Urinary bladder (tissue), 3 donors: ENCODE measurements at regions not wholly inside any gene's neighbourhood (a gene's known extent, or its start where the extent isn't known, plus 50 kb on each side); places are given as distances from the start of the nearest gene placed in this dataset.

Experiments used
- DNase-seq: peaks from one replicate; pipeline ENCODE4 v3.0.0-alpha.2; 2015; ENCODE audit errors: extremely low spot score
- H3K27ac ChIP-seq: one replicate; pipeline ENCODE4 v1.5.1; 2013; ENCODE audit warnings: low read depth, mild to moderate bottlenecking, moderate library complexity
- H3K36me3 ChIP-seq: one replicate; pipeline ENCODE4 v1.6.1; 2013; ENCODE audit warnings: mild to moderate bottlenecking, moderate library complexity; ENCODE audit not compliant: insufficient read depth
- H3K4me1 ChIP-seq: one replicate; pipeline ENCODE4 v1.6.1; 2013; ENCODE audit warnings: mild to moderate bottlenecking, moderate library complexity; ENCODE audit not compliant: insufficient read depth
- H3K4me3 ChIP-seq: one replicate; pipeline ENCODE4 v1.5.1; 2013; ENCODE audit warnings: low read depth, low read length
- WGBS: extraction: QIAGEN DNeasy Blood & Tissue Kit; methylation state at CpG from one replicate; pipeline ENCODE4 v1.1.7; 2013; 5-methylcytosine and 5-hydroxymethylcytosine counted together
- donor health status: healthy with polysubstance abuse.
- donor health status: healthy.

- no peak for DNase-seq
- no peaks in the 10 kb centered on the region for H3K4me1 ChIP-seq
Observed at GRCh38 chr4:174040287-174040686, 243.2 kb downstream of the FBXO8 start.

GRCh38 chr4:174038481-174038880, 245.0 kb downstream of the FBXO8 start:
- Histone ChIP-seq H3K27ac (no peak overlapping the region), H3K36me3 (no peaks in the 10 kb centered on the region), H3K4me1 (no peaks in the 10 kb centered on the region), H3K4me3 (no peak overlapping the region)
- no peak for DNase-seq
- WGBS = 76% methylated on average over 5 of the region's 5 CpGs

More at GRCh38 chr4:174040287-174040686, 243.2 kb downstream of the FBXO8 start:
- no peaks in the 10 kb centered on the region for H3K36me3 ChIP-seq
- H3K4me3 ChIP-seq = no peak overlapping the region
- H3K27ac ChIP-seq = no peak overlapping the region

DNA sequence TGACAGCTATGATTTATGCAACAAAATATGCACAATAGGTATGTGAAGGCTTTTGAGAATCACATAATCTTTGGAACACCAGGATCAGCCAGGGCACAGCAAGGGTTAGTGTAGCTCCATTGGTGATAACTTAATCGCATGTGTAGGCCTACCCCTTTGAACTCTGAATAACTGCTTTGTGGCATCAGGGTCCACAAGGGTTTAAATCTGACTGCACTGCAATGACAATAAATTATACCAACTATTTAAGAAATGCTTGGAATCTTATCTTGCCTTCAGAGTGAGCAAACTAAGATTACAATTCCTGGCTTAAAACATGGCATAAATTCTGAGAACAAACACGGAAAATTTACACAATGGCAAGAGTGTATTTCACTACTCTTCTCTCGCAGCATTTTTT, 245.8 kb downstream of the FBXO8 start:
- no peak overlapping the region for H3K4me3 ChIP-seq
- H3K27ac ChIP-seq = no peak overlapping the region
- DNase-seq = no peak
- WGBS = 53% methylated on average over 3 of the region's 3 CpGs
- no peaks in the 10 kb centered on the region for H3K4me1 ChIP-seq
- H3K36me3 ChIP-seq = no peaks in the 10 kb centered on the region

GRCh38 chr4:174037049-174037448, 246.4 kb downstream of the FBXO8 start:
- 89% methylated on average over 8 of the region's 8 CpGs for WGBS

GRCh38 chr4:174036576-174036975, 246.9 kb downstream of the FBXO8 start:
- no peaks in the 10 kb centered on the region for H3K4me1 ChIP-seq
- 86% methylated on average over 4 of the region's 4 CpGs for WGBS
- no peaks in the 10 kb centered on the region for H3K36me3 ChIP-seq
- no peak overlapping the region for H3K4me3 ChIP-seq
- DNase-seq = no peak
- no peak overlapping the region for H3K27ac ChIP-seq

More at GRCh38 chr4:174037049-174037448, 246.4 kb downstream of the FBXO8 start:
- Histone ChIP-seq H3K27ac (no peak overlapping the region), H3K4me3 (no peak overlapping the region), H3K4me1 (no peaks in the 10 kb centered on the region), H3K36me3 (no peaks in the 10 kb centered on the region)
- no peak for DNase-seq

- no peak for DNase-seq
- 69% methylated on average over 2 of the region's 2 CpGs for WGBS
- H3K36me3 ChIP-seq = no peaks in the 10 kb centered on the region
- H3K4me3 ChIP-seq = no peak overlapping the region
- no peak overlapping the region for H3K27ac ChIP-seq
- H3K4me1 ChIP-seq = no peaks in the 10 kb centered on the region
Observed at GRCh38 chr4:174036111-174036510, 247.4 kb downstream of the FBXO8 start.

DNA sequence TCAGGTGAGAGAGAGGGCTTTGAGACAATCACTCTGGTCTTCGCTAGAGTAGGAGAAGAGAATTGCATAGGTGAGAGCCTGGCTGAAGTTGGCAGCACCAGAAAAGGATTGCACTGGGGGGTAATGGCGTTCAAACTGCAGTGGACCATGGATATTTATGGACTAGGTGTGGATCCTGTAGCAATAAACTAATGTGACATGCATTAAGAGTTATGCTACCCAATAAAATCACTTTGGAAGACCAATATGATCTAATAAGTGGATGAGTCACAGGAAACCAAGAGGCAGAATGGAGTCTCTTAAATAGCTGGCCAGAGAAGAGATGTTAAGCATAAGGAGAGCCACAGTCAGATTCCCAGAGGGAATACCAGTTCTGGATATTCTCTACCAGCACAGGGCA, 259.8 kb downstream of the FBXO8 start:
- Histone ChIP-seq H3K36me3 (no peaks in the 10 kb centered on the region), H3K4me3 (no peak overlapping the region), H3K27ac (no peak overlapping the region), H3K4me1 (no peaks in the 10 kb centered on the region)
- WGBS = 70% methylated on average over 2 of the region's 2 CpGs
- DNase-seq = no peak

GRCh38 chr4:174018236-174018635, 265.2 kb downstream of the FBXO8 start:
- Histone ChIP-seq H3K4me1 (no peaks in the 10 kb centered on the region), H3K27ac (no peak overlapping the region), H3K4me3 (no peak overlapping the region), H3K36me3 (no peaks in the 10 kb centered on the region)
- 90% methylated on average over 7 of the region's 7 CpGs for WGBS
- no peak for DNase-seq

DNA sequence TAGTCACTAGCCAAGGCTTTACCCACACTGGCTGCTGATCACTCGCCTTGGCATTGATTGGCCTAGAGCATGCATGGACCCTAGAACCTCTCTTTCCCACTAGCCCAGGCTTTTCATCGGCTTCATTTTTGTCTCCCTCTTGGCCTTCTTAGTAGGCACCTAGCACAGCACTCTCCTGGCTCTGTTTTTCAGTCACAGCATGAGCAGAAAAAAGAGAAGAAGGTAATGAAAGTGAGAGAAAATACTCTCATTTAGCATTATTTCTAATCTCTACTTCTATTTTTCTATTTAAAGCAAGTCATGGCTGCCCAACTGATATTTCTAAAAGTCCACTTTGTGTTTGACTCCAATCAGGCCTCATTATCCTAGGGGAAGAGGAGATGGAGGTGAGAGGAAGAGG, 267.2 kb downstream of the FBXO8 start:
- Histone ChIP-seq H3K27ac (no peak overlapping the region), H3K36me3 (no peaks in the 10 kb centered on the region), H3K4me3 (no peak overlapping the region), H3K4me1 (no peaks in the 10 kb centered on the region)
- whole genome bisulfite sequencing = 70% methylated on average over 2 of the region's 2 CpGs
- DNase-seq = no peak

DNA sequence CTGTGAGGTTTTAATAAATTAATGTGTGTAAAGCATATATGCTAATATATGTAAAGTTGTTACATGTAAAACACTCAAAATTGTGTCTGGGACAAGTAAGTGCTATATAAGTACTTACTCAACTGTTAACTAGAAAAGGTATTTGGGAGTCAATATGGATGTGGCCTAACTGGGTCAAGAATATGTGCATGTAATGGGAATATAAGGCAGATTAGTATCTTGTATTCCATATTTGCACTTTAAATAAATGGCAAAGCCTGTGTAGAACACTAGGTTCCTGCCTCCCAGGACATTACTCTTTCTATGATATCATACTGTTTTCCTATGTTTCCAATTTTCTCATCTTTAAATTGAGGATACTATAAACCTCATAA, 270.6 kb downstream of the FBXO8 start:
- H3K4me1 ChIP-seq = no peaks in the 10 kb centered on the region
- H3K36me3 ChIP-seq = no peaks in the 10 kb centered on the region
- H3K27ac ChIP-seq = no peak overlapping the region
- no peak overlapping the region for H3K4me3 ChIP-seq
- no peak for DNase-seq

GRCh38 chr4:174012135-174012885, 271.2 kb downstream of the FBXO8 start:
- WGBS = 36% methylated on average over 4 of the region's 4 CpGs
- Histone ChIP-seq H3K27ac (no peak overlapping the region), H3K36me3 (no peaks in the 10 kb centered on the region), H3K4me3 (no peak overlapping the region), H3K4me1 (no peaks in the 10 kb centered on the region)
- no peak for DNase-seq

DNA sequence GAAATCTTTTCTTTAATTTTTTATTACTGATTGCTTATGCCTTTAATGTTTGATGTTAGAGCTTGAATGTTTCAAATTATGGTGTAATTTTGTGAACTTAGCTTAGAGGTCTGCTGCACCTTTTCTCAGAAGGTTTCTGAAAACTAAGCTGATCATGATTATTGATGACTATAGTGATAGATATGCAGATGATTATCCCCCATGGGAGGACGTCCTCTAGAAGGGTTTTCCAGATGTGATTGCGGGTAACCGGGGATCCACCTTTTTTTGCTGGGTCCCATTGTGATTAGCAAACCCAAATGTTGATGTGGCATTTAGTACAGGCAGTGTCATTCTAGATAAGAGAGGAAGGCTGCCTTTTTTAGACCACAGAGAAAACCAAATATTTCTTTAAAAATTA, 272.9 kb downstream of the FBXO8 start:
- no peak for DNase-seq
- 84% methylated on average over 3 of the region's 3 CpGs for WGBS
- no peak overlapping the region for H3K27ac ChIP-seq
- no peak overlapping the region for H3K4me3 ChIP-seq
- no peaks in the 10 kb centered on the region for H3K4me1 ChIP-seq
- no peaks in the 10 kb centered on the region for H3K36me3 ChIP-seq

DNA sequence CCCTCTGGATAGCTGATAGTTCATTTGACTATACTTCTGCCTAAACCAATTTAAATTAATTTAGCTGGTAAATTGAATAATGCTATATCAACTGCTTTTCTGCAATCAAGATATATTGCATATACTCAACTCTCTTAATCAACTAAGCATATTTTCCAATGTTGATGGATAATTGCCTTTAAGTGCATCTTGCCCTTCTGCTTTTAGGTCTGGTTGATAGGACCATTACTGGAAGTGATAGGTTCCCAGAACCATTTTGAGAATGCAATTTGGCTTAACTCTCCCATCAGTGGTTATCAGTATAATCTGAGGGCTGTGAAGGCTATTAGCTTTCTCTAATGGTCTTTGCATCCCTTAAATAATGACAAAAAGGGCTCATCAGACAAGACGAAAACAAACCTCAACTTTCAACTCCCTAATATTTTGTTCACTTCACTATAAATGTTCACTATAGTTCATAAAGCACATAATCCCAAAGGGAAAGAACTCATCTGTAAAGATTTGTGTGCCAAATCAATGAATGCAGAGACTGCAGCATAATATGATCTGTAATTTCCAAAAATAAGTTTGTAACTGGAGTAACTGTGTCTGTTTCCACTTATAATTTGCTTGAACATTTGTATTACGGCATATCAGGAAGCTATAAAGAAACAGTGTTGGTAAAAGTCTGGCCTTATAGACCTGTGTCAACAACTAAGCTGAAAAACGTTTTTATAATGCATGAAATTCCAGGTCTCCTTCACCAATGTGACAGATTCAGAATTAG, 273.6 kb downstream of the FBXO8 start:
- H3K27ac ChIP-seq = no peak overlapping the region
- DNase-seq = no peak
- no peaks in the 10 kb centered on the region for H3K4me1 ChIP-seq
- H3K4me3 ChIP-seq = no peak overlapping the region
- no peaks in the 10 kb centered on the region for H3K36me3 ChIP-seq
- 39% methylated on average over 3 of the region's 3 CpGs for WGBS

GRCh38 chr4:174005422-174005821, 278.0 kb downstream of the FBXO8 start:
- WGBS = 32% methylated on average over 3 of the region's 3 CpGs
- Histone ChIP-seq H3K4me1 (no peaks in the 10 kb centered on the region), H3K36me3 (no peaks in the 10 kb centered on the region), H3K27ac (no peak overlapping the region), H3K4me3 (no peak overlapping the region)
- DNase-seq = no peak
